MM.1S (cell line): ENCODE measurements at regions not wholly inside any gene's neighbourhood (a gene's known extent, or its start where the extent isn't known, plus 50 kb on each side); places are given as distances from the start of the nearest gene placed in this dataset.

Experiments
- CTCF ChIP-seq: fragments of 300-600 bp; sonication (generic); IDR thresholded peaks from 2 replicates; pipeline ENCODE4 v1.5.1; 2016; ENCODE audit warnings: antibody characterized with exemption, low read length, mixed read lengths
- EZH2 ChIP-seq: fragments of 300-600 bp; sonication (generic); optimal IDR thresholded peaks from 2 replicates; pipeline ENCODE3; 2017; ENCODE audit warnings: low read depth, mild to moderate bottlenecking, antibody characterized with exemption, low read length, mixed read lengths
- EZH2phosphoT487 ChIP-seq: fragments of 300-600 bp; sonication (generic); IDR thresholded peaks from 2 replicates; pipeline ENCODE4 v1.6.1; 2018; ENCODE audit warnings: antibody characterized with exemption, low read length

DNA sequence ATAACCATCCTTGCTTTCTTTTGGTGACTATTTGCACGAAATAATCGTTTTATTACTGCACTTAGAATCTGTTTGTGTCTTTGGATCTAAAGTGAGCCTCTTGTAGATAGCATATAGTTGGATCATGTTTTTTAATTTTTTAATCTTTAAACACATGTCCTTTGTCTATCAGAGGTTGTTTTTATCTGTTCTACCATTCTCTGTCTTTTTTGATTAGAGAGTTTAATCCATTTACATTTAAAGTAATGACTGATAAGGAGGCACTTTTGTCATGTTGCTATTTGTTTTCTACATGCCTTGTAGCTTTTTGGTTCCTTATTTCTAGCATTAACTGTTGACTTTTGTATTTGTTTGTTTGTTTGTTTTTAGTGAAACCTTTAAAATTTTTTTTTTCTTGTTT lies 506.2 kb upstream of the RGS6 start:
- TF ChIP-seq CTCF = no peak
- TF ChIP-seq EZH2 = no peak
- no peak for TF ChIP-seq EZH2phosphoT487
